GM19468 (cell line): ENCODE measurements at regions not wholly inside any gene's neighbourhood (a gene's known extent, or its start where the extent isn't known, plus 50 kb on each side); places are given as distances from the start of the nearest gene placed in this dataset.
"Not testable (repeated sequence)": the region's sequence is repeated elsewhere in the genome, so short reads cannot be mapped to it uniquely, and the experiment has no call there.

Experiments
- ATAC-seq: cut with Tn5 transposase; IDR thresholded peaks from one replicate; pipeline ENCODE4 v1.9.1; 2021; ENCODE audit warnings: mild to moderate bottlenecking, moderate library complexity, moderate number of reproducible peaks; ENCODE audit not compliant: unreplicated experiment; ENCODE audit errors: extremely low read depth

- not testable (repeated sequence) for ATAC-seq
These were observed 313.0 kb upstream of the LRRC3B start for GRCh38 chr3:26309536-26309935.

GRCh38 chr3:26312816-26313215, 309.8 kb upstream of the LRRC3B start:
- no peak for ATAC-seq

- ATAC-seq = no peak
These were observed 306.1 kb upstream of the LRRC3B start for GRCh38 chr3:26316472-26316871.

- ATAC-seq = not testable (repeated sequence)
These were observed 298.8 kb upstream of the LRRC3B start for GRCh38 chr3:26323741-26324140.

GRCh38 chr3:26340001-26340400, 282.6 kb upstream of the LRRC3B start:
- ATAC-seq = no peak

- ATAC-seq = no peak
These were observed 278.9 kb upstream of the LRRC3B start for GRCh38 chr3:26343647-26344046.

GRCh38 chr3:26345613-26346012, 277.0 kb upstream of the LRRC3B start:
- no peak for ATAC-seq

GRCh38 chr3:26346497-26346896, 276.1 kb upstream of the LRRC3B start:
- no peak for ATAC-seq

GRCh38 chr3:26347150-26347549, 275.4 kb upstream of the LRRC3B start:
- no peak for ATAC-seq

- ATAC-seq = no peak
These were observed 271.7 kb upstream of the LRRC3B start for GRCh38 chr3:26350853-26351252.

- no peak for ATAC-seq
These were observed 269.5 kb upstream of the LRRC3B start for GRCh38 chr3:26353097-26353496.

GRCh38 chr3:26358405-26358804, 264.2 kb upstream of the LRRC3B start:
- no peak for ATAC-seq

- ATAC-seq = no peak
These were observed 256.9 kb upstream of the LRRC3B start for GRCh38 chr3:26365706-26366105.

GRCh38 chr3:26368312-26368711, 254.3 kb upstream of the LRRC3B start:
- no peak for ATAC-seq

GRCh38 chr3:26369133-26369532, 253.4 kb upstream of the LRRC3B start:
- ATAC-seq = no peak

GRCh38 chr3:26375843-26376530, 246.6 kb upstream of the LRRC3B start:
- ATAC-seq = no peak

GRCh38 chr3:26381411-26381810, 241.2 kb upstream of the LRRC3B start:
- ATAC-seq = no peak

GRCh38 chr3:26406636-26407035, 215.9 kb upstream of the LRRC3B start:
- no peak for ATAC-seq

- ATAC-seq = no peak
These were observed 204.0 kb upstream of the LRRC3B start for GRCh38 chr3:26418553-26418952.

GRCh38 chr3:26422415-26422814, 200.2 kb upstream of the LRRC3B start:
- ATAC-seq = no peak

- no peak for ATAC-seq
These were observed 197.5 kb upstream of the LRRC3B start for GRCh38 chr3:26425076-26425475.

GRCh38 chr3:26428992-26429391, 193.6 kb upstream of the LRRC3B start:
- ATAC-seq = no peak
